ENCODE measurements at regions not wholly inside any gene's neighbourhood (a gene's known extent, or its start where the extent isn't known, plus 50 kb on each side); places are given as distances from the start of the nearest gene placed in this dataset.

DNA sequence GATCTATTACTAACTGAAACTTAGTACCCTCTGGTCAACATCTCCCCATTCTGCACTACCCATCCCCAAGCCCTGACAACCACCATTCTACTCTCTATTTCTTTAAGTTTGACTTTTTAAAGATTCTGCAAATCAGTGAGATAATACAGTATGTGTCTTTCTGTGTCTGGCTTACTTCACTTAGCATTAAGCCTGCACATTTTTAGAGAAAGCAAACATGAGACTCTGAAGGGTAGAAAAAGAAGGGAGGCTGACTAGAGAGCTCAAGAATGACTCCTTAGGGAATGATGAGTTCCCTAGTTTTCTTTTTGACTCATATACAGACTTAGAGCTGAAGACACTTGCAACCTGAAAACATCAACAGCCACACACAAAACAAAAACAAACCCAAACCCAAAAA, 311.3 kb downstream of the SQOR start:
- FAIRE-seq: no peak
- POLR2A ChIA-PET: no interaction called here

More for the DNA sequence above, 311.3 kb downstream of the SQOR start:
- CTCF ChIA-PET: no interaction called here
- no TSS peak for BruUV-seq (replicated peaks)
- intact Hi-C loops (cut with micrococcal nuclease; ENCODE audit: unreplicated experiment): no loop called here
- no peak for TF ChIP-seq RELA (IDR thresholded peaks at IDR 0.05; ENCODE audit: borderline replicate concordance, partially characterized antibody)
- no peak for TF ChIP-seq SMAD5 (IDR thresholded peaks at IDR 0.05; ENCODE audit: low read depth)
- TF ChIP-seq BRCA1 (IDR thresholded peaks at IDR 0.05; ENCODE audit: low read depth, low read length): no peak
- no peak for TF ChIP-seq MYC (IDR thresholded peaks at IDR 0.05; ENCODE audit: insufficient read depth, insufficient read length, insufficient replicate concordance, low read length, severe bottlenecking)
- TF ChIP-seq, protein P1, sequence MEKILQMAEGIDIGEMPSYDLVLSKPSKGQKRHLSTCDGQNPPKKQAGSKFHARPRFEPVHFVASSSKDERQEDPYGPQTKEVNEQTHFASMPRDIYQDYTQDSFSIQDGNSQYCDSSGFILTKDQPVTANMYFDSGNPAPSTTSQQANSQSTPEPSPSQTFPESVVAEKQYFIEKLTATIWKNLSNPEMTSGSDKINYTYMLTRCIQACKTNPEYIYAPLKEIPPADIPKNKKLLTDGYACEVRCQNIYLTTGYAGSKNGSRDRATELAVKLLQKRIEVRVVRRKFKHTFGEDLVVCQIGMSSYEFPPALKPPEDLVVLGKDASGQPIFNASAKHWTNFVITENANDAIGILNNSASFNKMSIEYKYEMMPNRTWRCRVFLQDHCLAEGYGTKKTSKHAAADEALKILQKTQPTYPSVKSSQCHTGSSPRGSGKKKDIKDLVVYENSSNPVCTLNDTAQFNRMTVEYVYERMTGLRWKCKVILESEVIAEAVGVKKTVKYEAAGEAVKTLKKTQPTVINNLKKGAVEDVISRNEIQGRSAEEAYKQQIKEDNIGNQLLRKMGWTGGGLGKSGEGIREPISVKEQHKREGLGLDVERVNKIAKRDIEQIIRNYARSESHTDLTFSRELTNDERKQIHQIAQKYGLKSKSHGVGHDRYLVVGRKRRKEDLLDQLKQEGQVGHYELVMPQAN (conservative IDR thresholded peaks at IDR 0.05): no peak
- no peak for TF ChIP-seq HCFC1 (IDR thresholded peaks at IDR 0.05; ENCODE audit: low read length)
- TF ChIP-seq NFYB (IDR thresholded peaks at IDR 0.05; ENCODE audit: insufficient read depth, low read depth, low read length): no peak
- TF ChIP-seq IRF4 (IDR thresholded peaks at IDR 0.05; ENCODE audit: low read depth, low read length): no peak
- TF ChIP-seq, protein P2, sequence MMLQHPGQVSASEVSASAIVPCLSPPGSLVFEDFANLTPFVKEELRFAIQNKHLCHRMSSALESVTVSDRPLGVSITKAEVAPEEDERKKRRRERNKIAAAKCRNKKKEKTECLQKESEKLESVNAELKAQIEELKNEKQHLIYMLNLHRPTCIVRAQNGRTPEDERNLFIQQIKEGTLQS (IDR thresholded peaks at IDR 0.05; ENCODE audit: borderline replicate concordance, extremely low read depth, low read depth, low read length): no peak
- no peak for TF ChIP-seq SREBF2 (IDR thresholded peaks at IDR 0.05; ENCODE audit: low read length)
- TF ChIP-seq CHD1 (IDR thresholded peaks at IDR 0.05; ENCODE audit: low read depth, low read length): no peak
- no peak for TF ChIP-seq TCF3 (IDR thresholded peaks at IDR 0.05; ENCODE audit: borderline replicate concordance, insufficient read depth, low read depth, low read length)
- RAD21 ChIA-PET (ENCODE audit: unreplicated experiment): no interaction called here
- Histone ChIP-seq H3K4me2 (ENCODE audit: control insufficient read depth, insufficient read depth) (no peak overlapping the region), H3K9ac (ENCODE audit: control insufficient read depth, insufficient read depth, low read length) (no peak overlapping the region), H3K4me3 (no peak overlapping the region), H3K9me3 (replicated peaks; ENCODE audit: control insufficient read depth, insufficient read depth, low read length) (no peaks in the 10 kb centered on the region), H2AFZ (ENCODE audit: control insufficient read depth, low read depth, low read length) (no peak overlapping the region), H3K27ac (ENCODE audit: control insufficient read depth, insufficient read depth) (no peak overlapping the region), H3K27me3 (replicated peaks in 1 of 2; ENCODE audit: control insufficient read depth in 2 of 2, insufficient read depth in 2 of 2, low read length in 1 of 2) (no peaks in the 10 kb centered on the region), H3K36me3 (ENCODE audit: control insufficient read depth in 2 of 2, insufficient read depth in 2 of 2, low read length in 1 of 2) (no peaks in the 10 kb centered on the region), H3K79me2 (ENCODE audit: control insufficient read depth, insufficient read depth, low read length) (no peaks in the 10 kb centered on the region), H4K20me1 (ENCODE audit: control insufficient read depth, insufficient read depth) (no peaks in the 10 kb centered on the region), H3K4me1 (ENCODE audit: control insufficient read depth, insufficient read depth, low read length) (no peaks in the 10 kb centered on the region)
- SMC1A ChIA-PET (ENCODE audit: uncharacterized antibody, unreplicated experiment): no interaction called here
- in situ Hi-C loops (cut with MboI): no loop called here
- DNase-seq (ENCODE audit: low read depth, low spot score): no peak
- no peak for ATAC-seq

Data from GM12878 (cell line).